HG03342 (cell line): ENCODE measurements at regions not wholly inside any gene's neighbourhood (a gene's known extent, or its start where the extent isn't known, plus 50 kb on each side); places are given as distances from the start of the nearest gene placed in this dataset.
"Not testable (repeated sequence)": the region's sequence is repeated elsewhere in the genome, so short reads cannot be mapped to it uniquely, and the experiment has no call there.

Source experiments
- ATAC-seq: cut with Tn5 transposase; IDR thresholded peaks from one replicate; pipeline ENCODE4 v1.9.1; 2021; ENCODE audit warnings: mild to moderate bottlenecking, moderate library complexity; ENCODE audit not compliant: unreplicated experiment

GRCh38 chr14:85042301-85042700 is 487.6 kb upstream of the FLRT2 start:
- no peak for ATAC-seq

- ATAC-seq: no peak
Measured at GRCh38 chr14:85050180-85050579, 479.8 kb upstream of the FLRT2 start.

DNA sequence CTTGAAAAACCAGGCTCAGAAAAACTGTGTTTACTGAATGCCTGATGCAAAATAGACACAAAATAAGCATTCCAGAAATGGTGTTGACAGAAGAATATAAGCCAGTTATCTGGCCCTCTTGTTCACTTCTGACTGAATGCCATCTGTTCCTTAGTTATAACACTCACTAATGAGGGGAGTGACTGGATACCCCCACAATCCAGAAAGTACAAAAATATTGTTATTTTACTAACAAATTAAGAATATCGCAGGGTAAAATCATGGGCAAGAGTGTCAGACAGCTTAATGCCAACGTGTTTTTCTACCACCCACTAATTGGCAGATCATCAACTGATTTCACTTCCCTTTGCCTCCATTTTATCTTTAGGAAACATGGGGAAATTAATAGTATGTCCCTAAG is 477.3 kb upstream of the FLRT2 start:
- ATAC-seq: no peak

DNA sequence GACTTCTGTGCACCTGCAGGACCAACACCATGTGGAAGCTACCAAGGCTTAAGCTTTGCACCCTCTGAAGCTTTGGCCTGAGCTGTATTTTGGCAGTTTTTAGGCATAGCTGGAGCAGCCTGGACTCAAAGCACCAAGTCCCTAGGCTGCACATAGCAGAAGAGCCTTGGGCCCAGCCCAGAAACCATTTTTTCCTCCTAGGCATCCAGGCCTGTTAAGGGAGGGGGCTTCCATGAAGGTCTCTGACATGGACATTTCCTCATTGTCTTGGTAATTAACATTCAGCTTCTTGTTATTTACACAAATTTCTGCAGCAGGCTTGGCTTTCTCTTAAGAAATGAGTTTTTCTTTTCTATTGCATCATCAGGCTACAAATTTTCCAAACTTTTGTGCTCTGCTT is 475.8 kb upstream of the FLRT2 start:
- no peak for ATAC-seq

- no peak for ATAC-seq
Measured at GRCh38 chr14:85056267-85056666, 473.7 kb upstream of the FLRT2 start.

DNA sequence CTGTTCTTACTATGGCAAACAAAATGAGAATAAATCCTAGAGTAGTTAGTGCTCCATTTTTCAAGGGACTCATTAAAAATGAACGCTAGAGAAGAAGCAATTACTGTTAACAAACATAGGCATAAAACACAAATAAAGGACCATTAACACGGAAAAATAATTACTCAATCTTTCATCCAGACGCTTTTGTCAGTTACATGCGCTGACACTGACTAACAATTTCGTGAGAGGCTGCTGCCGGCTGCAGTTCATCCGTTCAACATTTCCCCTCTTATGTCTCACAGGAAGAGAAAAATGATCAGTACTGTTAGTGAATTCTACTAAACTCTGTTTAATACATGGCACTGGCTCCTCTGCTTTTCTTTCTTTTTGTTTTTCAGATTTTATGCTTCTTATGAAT is 472.7 kb upstream of the FLRT2 start:
- ATAC-seq: no peak

DNA sequence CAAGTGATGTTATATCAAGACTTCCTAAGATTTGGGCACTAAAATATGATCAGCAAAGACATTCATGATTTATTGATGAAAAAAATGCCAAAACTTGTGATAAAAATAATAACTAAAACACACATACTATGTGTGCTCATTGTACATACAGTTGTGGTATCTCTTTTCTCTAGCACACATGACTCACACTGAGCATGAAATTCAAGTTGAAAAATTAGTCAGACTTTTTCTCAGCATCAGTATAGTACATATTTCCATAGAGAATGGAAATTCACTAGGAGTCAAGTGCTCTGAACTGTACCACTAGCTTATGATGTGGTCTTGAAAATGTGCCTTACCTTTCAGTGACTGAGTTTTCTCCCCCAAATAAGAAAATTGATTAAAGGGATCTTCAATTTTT is 471.8 kb upstream of the FLRT2 start:
- ATAC-seq: no peak

GRCh38 chr14:85060121-85060520 is 469.8 kb upstream of the FLRT2 start:
- no peak for ATAC-seq

GRCh38 chr14:85061256-85061655 is 468.7 kb upstream of the FLRT2 start:
- no peak for ATAC-seq

DNA sequence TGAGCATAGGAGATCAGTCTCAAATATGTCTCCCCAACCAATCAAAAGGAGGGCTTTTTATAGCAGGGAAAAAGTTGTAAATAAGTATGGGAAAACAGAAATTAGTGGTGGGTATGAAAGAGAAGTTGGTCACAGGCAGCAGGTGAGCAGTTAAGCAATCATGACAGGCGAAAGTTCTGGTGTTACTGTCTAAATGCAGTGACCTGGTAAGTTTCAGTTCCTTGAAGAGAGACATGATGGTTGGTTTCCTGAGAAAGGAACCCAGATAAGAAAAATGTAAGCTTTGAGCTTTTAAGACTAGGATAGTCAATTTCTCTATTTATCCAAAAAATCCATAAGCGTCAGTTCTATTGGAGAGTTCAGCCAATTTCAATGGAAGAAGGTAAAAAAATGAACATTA is 466.2 kb upstream of the FLRT2 start:
- ATAC-seq: no peak

- ATAC-seq: no peak
Measured at GRCh38 chr14:85071447-85071846, 458.5 kb upstream of the FLRT2 start.

DNA sequence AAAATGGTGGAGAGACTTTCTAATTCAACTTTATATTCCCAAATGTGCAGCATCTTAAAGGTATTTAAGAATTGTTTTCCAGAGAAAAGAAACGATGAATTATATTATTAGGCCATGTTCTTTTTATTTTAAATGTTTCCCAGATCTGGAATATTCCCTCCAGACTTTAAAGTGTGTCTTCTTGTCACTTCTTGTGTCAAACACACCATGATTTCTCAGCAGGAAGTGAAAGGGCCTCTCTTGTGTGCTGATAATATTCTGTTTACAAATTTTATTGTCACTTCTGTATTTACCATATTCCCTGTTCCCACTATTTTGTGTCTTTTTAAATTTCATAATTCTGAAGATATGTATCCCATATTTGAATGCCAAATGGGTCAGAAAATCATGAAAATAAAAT is 455.0 kb upstream of the FLRT2 start:
- no peak for ATAC-seq

- ATAC-seq: no peak
Measured at GRCh38 chr14:85075694-85076476, 454.1 kb upstream of the FLRT2 start.

- ATAC-seq: not testable (repeated sequence)
Measured at GRCh38 chr14:85077716-85078115, 452.2 kb upstream of the FLRT2 start.

GRCh38 chr14:85079842-85080730 is 449.9 kb upstream of the FLRT2 start:
- no peak for ATAC-seq

DNA sequence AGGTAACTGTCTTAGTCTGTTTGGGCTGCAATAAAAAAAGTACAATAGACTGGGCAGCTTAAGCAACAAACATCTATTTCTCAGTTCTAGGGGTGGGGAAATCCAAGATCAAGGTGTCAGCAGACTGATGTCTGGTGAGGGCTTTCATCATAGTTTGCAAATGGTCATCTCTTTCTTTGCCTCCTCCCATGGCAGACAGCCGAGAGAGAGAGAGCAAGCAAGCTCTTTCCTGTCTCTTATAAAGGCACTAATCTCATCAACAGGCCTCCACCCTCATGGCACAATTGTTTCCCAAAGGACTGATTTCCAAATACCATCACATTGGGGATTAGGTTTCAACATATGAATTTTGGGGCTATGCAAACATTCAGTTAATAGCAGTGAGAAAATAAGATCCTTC is 445.6 kb upstream of the FLRT2 start:
- ATAC-seq: no peak

DNA sequence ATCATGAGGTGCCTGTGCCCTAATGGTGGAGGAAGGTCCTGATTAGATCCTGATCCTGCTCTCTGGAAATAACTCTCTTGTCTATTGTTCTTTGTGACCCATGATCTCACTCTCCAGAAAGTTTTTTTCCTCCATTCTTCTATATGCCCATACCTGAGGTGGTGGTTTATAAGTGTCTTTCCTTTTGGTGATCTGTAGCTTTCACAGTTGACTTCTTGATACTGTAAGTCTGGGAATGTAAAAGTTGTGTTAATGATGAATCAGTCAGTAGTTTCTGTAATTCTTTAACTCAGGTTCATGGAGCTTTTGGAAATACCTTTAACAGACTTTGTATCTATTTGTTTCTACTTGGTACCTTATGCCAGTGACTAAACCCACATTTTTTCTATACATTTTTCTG is 444.0 kb upstream of the FLRT2 start:
- ATAC-seq: no peak

- no peak for ATAC-seq
Measured at GRCh38 chr14:85087201-85087600, 442.7 kb upstream of the FLRT2 start.

DNA sequence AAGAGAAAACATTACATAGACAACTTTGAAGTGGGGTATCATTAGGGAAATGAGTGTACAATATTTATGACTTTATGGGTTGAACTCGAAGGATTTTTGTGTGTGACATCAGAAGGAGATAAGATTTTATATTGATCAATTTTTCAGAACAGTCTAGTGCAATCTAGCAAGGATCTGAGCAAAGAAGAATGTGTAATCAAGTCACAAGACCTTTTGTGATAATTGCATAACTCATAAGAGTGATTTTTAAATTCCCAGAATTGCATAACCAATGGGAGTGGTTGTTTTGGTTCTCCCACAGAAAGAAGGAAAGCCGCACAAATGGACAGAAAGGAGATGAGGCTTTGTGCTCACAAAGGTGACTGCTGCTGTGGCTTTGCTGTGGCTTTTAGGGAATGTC is 441.8 kb upstream of the FLRT2 start:
- no peak for ATAC-seq

- ATAC-seq: no peak
Measured at GRCh38 chr14:85090681-85091080, 439.3 kb upstream of the FLRT2 start.

- ATAC-seq: no peak
Measured at GRCh38 chr14:85093631-85094330, 436.2 kb upstream of the FLRT2 start.

GRCh38 chr14:85102591-85102990 is 427.4 kb upstream of the FLRT2 start:
- no peak for ATAC-seq
